HUDEP-2 (cell line): ENCODE measurements at regions not wholly inside any gene's neighbourhood (a gene's known extent, or its start where the extent isn't known, plus 50 kb on each side); places are given as distances from the start of the nearest gene placed in this dataset.

Experiments
- DNase-seq, 76 experiments: peaks; one replicate each; lab custom pipeline; 2025; ENCODE audit not compliant: unreplicated experiment in 76 of 76; lab: John Stamatoyannopoulos, UW

DNA sequence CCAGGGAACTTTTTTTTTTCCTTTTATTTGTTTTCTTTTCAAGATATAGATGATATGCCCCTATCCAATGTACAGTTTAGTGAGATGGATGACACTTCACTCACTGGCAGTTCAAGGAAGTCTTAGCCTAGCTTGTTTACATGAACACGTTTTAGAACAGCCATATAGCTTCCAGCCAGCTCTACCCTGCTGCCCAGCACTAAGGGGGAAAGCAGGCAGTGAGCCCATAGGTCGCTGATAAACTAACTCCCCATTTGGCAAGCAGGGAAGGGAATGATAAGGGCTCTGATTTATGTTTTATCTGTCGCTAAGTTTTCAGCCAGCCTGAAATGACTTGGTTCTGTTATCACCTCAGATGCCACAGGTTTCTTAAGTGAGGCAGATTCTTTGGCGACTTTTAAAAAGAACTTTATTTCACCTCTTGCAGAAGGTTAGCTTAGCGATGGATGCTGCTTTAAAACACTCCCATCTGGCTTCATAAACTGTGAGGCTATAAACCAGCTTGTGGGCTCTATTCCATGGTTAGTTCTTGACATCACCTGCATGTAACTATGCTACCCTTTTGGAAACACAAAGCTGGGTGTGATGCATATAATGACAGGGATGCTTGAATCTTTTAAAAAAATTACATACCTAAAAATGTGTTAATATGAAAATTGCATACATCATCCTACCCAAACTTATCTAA, 348.4 kb downstream of the FBXO8 start:
- peak in 3 of 76 experiments; percentile 1 to 8 (median 3) for DNase-seq

DNA sequence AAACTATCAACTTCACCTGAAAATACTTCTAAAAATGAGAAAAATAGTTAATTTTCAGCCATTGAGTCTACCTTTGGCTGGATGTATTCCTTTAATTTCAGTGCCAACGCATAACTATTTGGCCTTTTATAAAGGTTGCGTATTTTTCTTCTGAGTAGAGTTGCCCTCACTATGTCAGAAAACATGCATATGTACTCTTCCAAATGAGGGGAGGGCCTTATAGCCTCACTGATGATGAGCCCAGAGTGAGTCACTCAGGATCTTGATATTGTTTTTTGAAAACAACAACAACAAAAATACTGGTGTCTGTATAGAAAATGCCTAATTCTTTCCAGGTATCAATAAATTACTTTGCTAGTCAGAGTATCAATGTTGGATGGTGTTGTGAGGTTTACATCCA, 349.3 kb downstream of the FBXO8 start:
- no peak for DNase-seq

- peak in 12 of 76 experiments; percentile 1 to 48 (median 12) for DNase-seq
Observed at GRCh38 chr4:173932701-173933100, 350.8 kb downstream of the FBXO8 start.

- no peak for DNase-seq
Observed at GRCh38 chr4:173930329-173930967, 353.0 kb downstream of the FBXO8 start.

DNA sequence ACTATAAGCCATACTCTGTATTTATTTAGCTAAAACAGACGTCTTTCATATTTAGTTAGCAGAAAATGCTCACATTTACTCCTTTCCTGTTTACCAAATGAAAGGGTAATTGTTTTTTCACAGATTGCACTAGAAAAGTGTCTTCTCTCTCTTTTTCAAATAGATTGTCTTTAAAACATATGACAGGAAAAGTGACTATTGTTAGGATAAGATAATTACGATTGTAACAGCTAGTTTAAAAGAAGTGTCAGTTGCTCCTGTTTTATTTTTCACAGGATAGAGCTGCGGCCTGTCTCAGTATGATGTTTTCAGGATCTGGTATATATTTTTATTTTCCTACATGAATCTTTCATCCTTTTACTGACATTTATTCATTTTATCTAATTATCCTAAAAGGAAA, 353.5 kb downstream of the FBXO8 start:
- no peak for DNase-seq

GRCh38 chr4:173924561-173924960, 358.9 kb downstream of the FBXO8 start:
- DNase-seq = no peak

- DNase-seq = no peak
Observed at GRCh38 chr4:173919861-173920260, 363.6 kb downstream of the FBXO8 start.

DNA sequence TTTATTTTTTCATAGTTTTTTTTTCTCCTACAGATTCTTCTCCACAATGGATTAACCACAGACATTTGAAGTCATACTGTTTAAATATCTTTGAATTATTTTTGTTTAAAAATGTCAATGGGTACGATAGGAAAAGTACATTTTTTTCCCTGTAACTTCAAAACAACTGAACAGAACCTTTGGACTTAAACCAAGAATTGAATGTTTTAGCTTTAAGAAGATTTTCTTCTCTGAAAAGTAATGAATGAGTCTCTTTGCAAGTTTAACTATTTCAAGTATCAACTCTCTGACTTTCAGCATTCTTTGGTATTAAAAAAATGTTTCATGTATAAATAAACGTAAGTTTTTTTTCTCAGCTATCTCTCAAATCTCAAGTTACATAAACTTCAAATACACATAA, 364.3 kb downstream of the FBXO8 start:
- DNase-seq = no peak

- no peak for DNase-seq
Observed at GRCh38 chr4:173917255-173917960, 366.1 kb downstream of the FBXO8 start.

GRCh38 chr4:173913496-173913895, 370.0 kb downstream of the FBXO8 start:
- no peak for DNase-seq

- no peak for DNase-seq
Observed at GRCh38 chr4:173912384-173912783, 371.1 kb downstream of the FBXO8 start.

DNA sequence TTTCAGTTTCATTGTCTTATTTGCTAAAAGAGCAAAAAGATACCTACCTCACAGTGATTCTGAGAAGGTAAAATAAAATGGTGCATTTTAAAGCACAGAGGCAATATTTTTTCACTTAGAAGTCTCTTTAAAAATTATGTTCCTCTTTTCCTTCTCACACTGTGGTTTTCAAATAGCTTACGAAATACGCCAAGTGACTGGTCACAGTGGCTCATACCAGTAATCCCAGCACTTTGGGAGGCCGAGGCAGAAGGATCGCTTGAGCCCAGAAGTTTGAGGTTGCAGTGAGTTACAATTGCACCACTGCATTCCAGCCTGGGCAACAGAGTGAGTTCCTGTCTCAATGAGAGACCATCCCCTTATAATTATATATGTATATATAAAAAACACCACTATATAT, 372.6 kb downstream of the FBXO8 start:
- DNase-seq = no peak

- no peak for DNase-seq
Observed at GRCh38 chr4:173909294-173909693, 374.2 kb downstream of the FBXO8 start.

- no peak for DNase-seq
Observed at GRCh38 chr4:173899813-173900212, 369.8 kb upstream of the HAND2 start.

DNA sequence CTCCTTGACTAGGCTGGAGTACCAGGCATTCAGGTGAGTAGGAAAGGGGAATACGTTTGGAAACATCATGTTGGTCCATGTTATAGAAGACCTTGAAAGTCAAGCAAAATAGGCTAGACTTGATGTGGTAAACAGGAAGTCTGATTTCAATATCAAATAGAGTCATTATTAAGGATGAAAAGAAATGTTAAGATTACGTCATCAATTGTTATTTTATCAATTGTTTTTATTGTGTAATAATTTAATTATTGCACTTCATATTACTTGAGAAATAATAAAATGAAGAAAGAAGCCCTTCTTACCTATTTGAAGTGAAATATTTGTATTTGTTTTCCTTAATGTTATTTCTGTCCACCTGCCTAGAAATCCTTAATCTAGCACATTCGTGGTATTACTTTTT, 361.0 kb upstream of the HAND2 start:
- no peak for DNase-seq

DNA sequence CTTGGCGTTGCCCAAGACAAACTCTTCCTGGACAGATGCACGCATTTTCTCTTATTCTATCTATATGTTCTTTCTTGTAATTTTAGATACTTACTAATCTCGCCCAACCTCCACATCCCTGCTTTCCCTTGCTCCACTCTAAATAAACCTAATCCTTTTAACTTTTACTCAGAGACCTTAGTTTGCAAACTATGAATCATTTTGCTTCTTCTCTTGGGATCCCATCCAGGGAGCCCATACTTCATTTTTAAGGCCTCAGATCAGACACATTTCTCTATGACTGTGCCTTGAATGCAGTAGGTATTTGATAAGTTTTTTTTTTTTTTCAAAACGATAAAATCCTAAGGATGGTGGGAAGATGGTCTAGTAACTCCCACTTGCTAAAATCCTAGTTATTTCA, 353.8 kb upstream of the HAND2 start:
- DNase-seq = no peak

DNA sequence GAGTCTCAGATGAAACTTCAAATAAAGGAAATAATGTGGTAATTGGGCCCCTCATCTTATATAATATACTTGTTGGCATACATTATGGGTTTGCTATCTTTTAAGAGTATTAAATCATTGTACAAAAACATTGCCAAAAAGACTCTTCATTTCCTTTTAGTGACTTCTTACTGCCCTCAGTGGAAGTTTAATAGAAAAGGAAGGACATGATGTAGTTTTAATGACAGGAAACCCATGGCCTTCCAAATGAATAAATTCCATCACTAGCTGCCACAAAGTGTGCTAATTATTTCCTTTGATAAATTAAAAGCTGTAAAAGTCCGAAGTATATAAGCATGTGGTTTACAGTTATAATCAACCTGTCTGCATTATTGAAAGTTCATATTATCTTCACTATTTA, 350.9 kb upstream of the HAND2 start:
- DNase-seq = no peak

GRCh38 chr4:173879509-173879908, 349.5 kb upstream of the HAND2 start:
- no peak for DNase-seq

DNA sequence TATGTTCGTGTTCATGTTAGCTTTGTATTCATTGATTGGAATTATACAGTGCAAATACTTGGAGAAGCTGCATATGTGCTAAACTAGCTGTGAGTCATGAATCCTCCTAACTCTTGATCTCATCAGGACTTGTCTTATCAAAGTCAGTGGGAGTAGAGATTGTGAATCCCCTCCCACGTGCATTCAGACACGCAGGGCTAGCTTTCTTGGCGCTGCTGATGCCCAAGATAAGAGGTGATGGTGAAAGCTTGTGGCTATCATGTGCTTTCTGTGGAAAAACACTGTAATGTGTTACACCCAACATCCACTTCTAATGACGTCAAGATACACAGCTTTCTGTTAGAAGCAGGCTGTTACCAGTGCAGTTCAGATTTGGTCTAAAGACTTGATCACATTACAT, 348.7 kb upstream of the HAND2 start:
- peak in 34 of 76 experiments; percentile 0 to 73 (median 8) for DNase-seq

DNA sequence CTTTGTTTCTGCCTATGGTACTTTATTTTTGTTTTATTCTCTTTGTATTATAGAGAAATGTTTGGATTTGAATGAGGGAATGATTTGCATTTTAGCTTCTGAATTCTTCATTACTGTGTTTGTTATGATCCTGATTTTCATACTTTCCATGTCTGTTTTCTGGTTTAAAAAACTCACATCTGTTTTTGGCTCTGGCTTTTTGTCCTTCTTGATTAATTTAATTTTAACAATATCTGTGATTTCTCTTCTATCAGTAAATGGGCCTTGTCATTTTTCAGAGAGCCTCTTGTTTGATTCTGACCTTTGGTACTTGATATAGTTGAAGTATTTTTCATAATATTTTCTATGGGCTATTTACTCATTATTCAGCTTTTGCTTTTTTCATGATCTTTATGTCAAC, 341.6 kb upstream of the HAND2 start:
- no peak for DNase-seq

- DNase-seq = no peak
Observed at GRCh38 chr4:173866322-173867026, 336.4 kb upstream of the HAND2 start.
